ENCODE measurements at regions not wholly inside any gene's neighbourhood (a gene's known extent, or its start where the extent isn't known, plus 50 kb on each side); places are given as distances from the start of the nearest gene placed in this dataset.

DNA sequence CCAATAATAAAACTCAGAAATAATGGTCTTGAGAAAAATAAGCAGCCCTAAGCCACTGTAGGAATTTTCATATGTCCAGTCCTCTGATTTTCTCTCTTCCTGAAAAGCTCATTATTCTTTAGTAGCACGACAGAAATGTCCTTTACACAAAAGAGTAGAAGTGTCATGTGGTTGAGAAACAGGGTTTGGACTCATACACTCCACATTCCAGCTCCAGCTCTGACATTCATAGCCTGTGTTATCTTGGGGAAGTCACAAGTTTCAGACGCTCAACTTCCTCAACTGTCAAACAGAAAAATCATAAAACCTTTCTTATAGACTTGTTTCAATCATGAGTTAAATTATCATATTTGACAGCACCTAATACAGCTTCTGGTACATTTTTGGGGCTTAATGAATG is 511.5 kb downstream of the TNS1 start:
- CTCF ChIA-PET, result no interaction called here

DNA sequence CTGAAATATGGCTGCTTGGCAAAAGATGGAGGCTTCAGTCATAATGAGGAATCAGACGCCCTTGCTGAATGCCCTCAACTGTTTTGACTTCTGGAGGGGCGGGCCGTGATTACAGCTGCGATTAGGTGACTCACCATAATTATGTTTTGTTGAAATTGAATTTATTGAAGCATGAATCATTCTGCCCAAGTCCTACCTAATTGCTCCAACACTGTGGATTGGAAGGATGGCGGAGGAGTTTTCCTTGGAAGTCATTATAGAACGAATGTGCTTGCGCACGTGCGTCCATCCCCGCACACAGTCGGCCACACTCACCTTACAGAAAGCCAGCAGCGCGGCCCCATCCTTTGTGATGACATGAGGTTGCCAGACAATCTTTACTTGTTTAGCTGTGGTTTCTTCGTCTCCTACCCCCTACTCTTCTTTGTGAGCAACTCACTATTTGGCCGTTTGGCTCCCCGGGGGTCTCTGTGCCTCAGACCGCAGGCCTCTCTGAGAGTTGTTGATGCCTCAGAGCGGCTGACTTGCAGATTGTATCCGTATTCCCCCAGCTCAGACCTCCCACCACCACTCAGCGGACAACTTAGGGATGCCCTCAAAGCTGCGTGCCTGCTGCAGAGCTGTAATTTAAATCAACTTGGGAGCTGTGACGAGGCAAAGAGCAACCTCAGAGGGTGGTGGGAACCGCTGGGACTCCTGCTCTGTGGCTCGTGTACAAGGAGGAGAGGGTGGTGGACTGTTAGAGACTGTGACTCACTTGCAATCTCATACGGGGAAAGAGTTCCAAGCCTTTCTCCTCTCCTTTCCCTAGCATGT is 513.4 kb downstream of the TNS1 start:
- Histone ChIP-seq H3K4me2 (replicated peaks; ENCODE audit: low read depth, low read length, poor library complexity, severe bottlenecking) (no peak overlapping the region), H4K20me1 (ENCODE audit: control insufficient read depth, insufficient read depth, low read length, poor library complexity, severe bottlenecking) (no peaks in the 10 kb centered on the region), H3K36me3 (replicated peaks in 1 of 2; ENCODE audit: control extremely low read depth in 1 of 2, control insufficient read depth in 1 of 2, extremely low read depth in 1 of 2, insufficient read depth in 2 of 2, low read length in 1 of 2) (no peaks in the 10 kb centered on the region), H3K9me3 (ENCODE audit: control extremely low read depth in 1 of 3, control insufficient read depth in 2 of 3, insufficient read depth in 1 of 3, low read length in 2 of 3) (peaks cover 0 to 2% (median 0%) of the 10 kb centered on the region in 3 donors), H3K4me1 (ENCODE audit: control insufficient read depth in 2 of 2, insufficient read depth in 2 of 2, low read length in 2 of 2) (no peaks in the 10 kb centered on the region), H3K27ac (ENCODE audit: low read length in 2 of 2) (no peak overlapping the region), H3K9ac (ENCODE audit: low read length) (no peak overlapping the region), H3K4me3 (ENCODE audit: control extremely low read depth in 1 of 5, extremely low read depth in 1 of 5, insufficient read depth in 1 of 5, low read depth in 2 of 5, low read length in 4 of 5) (no peak overlapping the region), H3K27me3 (replicated peaks in 1 of 4; ENCODE audit: control extremely low read depth in 1 of 4, control insufficient read depth in 3 of 4, insufficient read depth in 4 of 4, low read length in 3 of 4) (no peaks in the 10 kb centered on the region), H2AFZ (ENCODE audit: insufficient read depth, low read depth, low read length, poor library complexity, severe bottlenecking) (no peak overlapping the region), H3K79me2 (ENCODE audit: control insufficient read depth, insufficient read depth, low read length) (no peaks in the 10 kb centered on the region)
- intact Hi-C loops (cut with micrococcal nuclease), result no loop called here
- Mint-ChIP-seq H3K4me1 (no peaks in the 10 kb centered on the region), H3K9me3 (ENCODE audit: insufficient read depth) (no peaks in the 10 kb centered on the region), H3K4me3 (no peak overlapping the region), H3K27ac (no peak overlapping the region), H3K27me3 (peaks cover 8% of the 10 kb centered on the region)
- TF ChIP-seq EZH2 (IDR thresholded peaks at IDR 0.05; ENCODE audit: borderline replicate concordance, insufficient read depth, low read depth, low read length, poor library complexity, severe bottlenecking), result no peak
- TF ChIP-seq, protein P1, sequence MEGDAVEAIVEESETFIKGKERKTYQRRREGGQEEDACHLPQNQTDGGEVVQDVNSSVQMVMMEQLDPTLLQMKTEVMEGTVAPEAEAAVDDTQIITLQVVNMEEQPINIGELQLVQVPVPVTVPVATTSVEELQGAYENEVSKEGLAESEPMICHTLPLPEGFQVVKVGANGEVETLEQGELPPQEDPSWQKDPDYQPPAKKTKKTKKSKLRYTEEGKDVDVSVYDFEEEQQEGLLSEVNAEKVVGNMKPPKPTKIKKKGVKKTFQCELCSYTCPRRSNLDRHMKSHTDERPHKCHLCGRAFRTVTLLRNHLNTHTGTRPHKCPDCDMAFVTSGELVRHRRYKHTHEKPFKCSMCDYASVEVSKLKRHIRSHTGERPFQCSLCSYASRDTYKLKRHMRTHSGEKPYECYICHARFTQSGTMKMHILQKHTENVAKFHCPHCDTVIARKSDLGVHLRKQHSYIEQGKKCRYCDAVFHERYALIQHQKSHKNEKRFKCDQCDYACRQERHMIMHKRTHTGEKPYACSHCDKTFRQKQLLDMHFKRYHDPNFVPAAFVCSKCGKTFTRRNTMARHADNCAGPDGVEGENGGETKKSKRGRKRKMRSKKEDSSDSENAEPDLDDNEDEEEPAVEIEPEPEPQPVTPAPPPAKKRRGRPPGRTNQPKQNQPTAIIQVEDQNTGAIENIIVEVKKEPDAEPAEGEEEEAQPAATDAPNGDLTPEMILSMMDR (IDR thresholded peaks at IDR 0.05), result no peak
- ATAC-seq (ENCODE audit: low read depth), result no peak
- ChIA-PET CTCF (no interaction called here), POLR2A (no interaction called here)
- 87% methylated on average over 19 of the region's 25 CpGs for WGBS (ENCODE audit: insufficient coverage)
- no peak for DNase-seq

More for the DNA sequence above, 511.5 kb downstream of the TNS1 start:
- Histone ChIP-seq H3K36me3 (replicated peaks in 1 of 2; ENCODE audit: control extremely low read depth in 1 of 2, control insufficient read depth in 1 of 2, extremely low read depth in 1 of 2, insufficient read depth in 2 of 2, low read length in 1 of 2) (no peaks in the 10 kb centered on the region), H2AFZ (ENCODE audit: insufficient read depth, low read depth, low read length, poor library complexity, severe bottlenecking) (no peak overlapping the region), H3K27ac (ENCODE audit: low read length in 2 of 2) (no peak overlapping the region), H3K9ac (ENCODE audit: low read length) (no peak overlapping the region), H3K4me2 (replicated peaks; ENCODE audit: low read depth, low read length, poor library complexity, severe bottlenecking) (no peak overlapping the region), H3K27me3 (replicated peaks in 1 of 4; ENCODE audit: control extremely low read depth in 1 of 4, control insufficient read depth in 3 of 4, insufficient read depth in 4 of 4, low read length in 3 of 4) (no peaks in the 10 kb centered on the region), H3K9me3 (ENCODE audit: control extremely low read depth in 1 of 3, control insufficient read depth in 2 of 3, insufficient read depth in 1 of 3, low read length in 2 of 3) (peaks cover 0 to 2% (median 0%) of the 10 kb centered on the region in 3 donors), H3K4me1 (ENCODE audit: control insufficient read depth in 2 of 2, insufficient read depth in 2 of 2, low read length in 2 of 2) (no peaks in the 10 kb centered on the region), H3K79me2 (ENCODE audit: control insufficient read depth, insufficient read depth, low read length) (no peaks in the 10 kb centered on the region), H3K4me3 (ENCODE audit: control extremely low read depth in 1 of 5, extremely low read depth in 1 of 5, insufficient read depth in 1 of 5, low read depth in 2 of 5, low read length in 4 of 5) (no peak overlapping the region), H4K20me1 (ENCODE audit: control insufficient read depth, insufficient read depth, low read length, poor library complexity, severe bottlenecking) (no peaks in the 10 kb centered on the region)
- no CpG with 5 or more reads among the region's 2 CpGs for WGBS (ENCODE audit: insufficient coverage)
- Mint-ChIP-seq H3K27ac (no peak overlapping the region), H3K4me3 (no peak overlapping the region), H3K9me3 (ENCODE audit: insufficient read depth) (no peaks in the 10 kb centered on the region), H3K4me1 (no peaks in the 10 kb centered on the region), H3K27me3 (peaks cover 6% of the 10 kb centered on the region)
- POLR2A ChIA-PET, result no interaction called here
- ATAC-seq (ENCODE audit: low read depth), result no peak
- DNase-seq, result no peak
- intact Hi-C loops (cut with micrococcal nuclease), result no loop called here
- TF ChIP-seq EZH2 (IDR thresholded peaks at IDR 0.05; ENCODE audit: borderline replicate concordance, insufficient read depth, low read depth, low read length, poor library complexity, severe bottlenecking), result no peak
- TF ChIP-seq, protein P1 (IDR thresholded peaks at IDR 0.05), result no peak
